ENCODE measurements at regions not wholly inside any gene's neighbourhood (a gene's known extent, or its start where the extent isn't known, plus 50 kb on each side); places are given as distances from the start of the nearest gene placed in this dataset.

DNA sequence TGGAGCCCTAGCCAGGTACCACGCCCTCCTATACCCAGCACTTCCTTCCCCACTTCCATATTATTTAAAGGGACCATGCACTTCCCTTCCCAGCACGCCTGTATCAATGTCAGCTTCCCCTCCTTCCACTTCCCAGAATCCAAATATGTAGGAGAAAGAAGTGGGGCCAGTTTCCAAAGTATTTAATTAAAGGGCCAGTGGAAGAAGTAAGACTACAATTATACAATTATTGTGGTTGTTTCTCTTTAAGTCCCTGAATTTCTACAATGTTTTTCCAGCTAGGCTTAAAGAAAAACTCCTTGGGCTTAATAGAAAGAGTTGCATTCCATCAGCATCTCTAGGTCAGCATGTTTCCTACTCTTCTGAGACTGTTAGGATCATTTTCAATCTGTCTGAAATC, 515.8 kb downstream of the PREX1 start:
- no peaks in the 10 kb centered on the region for H3K27me3 ChIP-seq (ENCODE audit: insufficient read depth, insufficient read length)
- no peak for TF ChIP-seq YY1 (IDR thresholded peaks at IDR 0.05; ENCODE audit: insufficient read depth, insufficient read length)
- H3K9me3 ChIP-seq (ENCODE audit: insufficient read depth, low read length) = no peaks in the 10 kb centered on the region; the same call in 1 of the 2 replicates
- H3K9ac ChIP-seq (ENCODE audit: insufficient read length, low read depth) = no peak overlapping the region
- DNase-seq (ENCODE audit: low read depth, low spot score) = no peak
- H3K4me3 ChIP-seq (ENCODE audit: insufficient read length, low read depth) = no peak overlapping the region
- no peaks in the 10 kb centered on the region for H3K36me3 ChIP-seq (ENCODE audit: insufficient read depth, insufficient read length, low read length)
- H3K4me1 ChIP-seq (ENCODE audit: insufficient read depth, insufficient read length) = no peaks in the 10 kb centered on the region

DNA sequence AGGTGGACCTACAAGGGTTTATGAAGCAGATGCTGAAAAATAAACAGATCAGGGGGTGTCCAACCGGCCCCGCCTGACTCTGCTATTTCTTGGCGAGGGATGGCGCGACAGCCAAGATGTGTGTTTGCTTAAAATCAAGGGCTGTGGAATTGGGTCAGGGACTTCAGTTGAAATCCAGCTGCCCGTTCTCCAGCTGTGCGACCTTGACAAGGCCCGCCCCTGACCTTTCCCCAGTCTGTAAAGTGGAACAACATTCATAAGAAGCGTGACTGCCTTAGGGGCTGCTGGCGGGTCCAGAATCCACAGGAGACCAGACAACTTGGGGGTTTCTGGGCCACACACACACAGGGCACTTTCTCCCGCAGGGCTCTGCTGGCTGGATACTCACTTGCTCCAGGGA, 517.5 kb downstream of the PREX1 start:
- Histone ChIP-seq H3K36me3 (ENCODE audit: insufficient read depth, insufficient read length, low read length) (no peaks in the 10 kb centered on the region), H3K4me3 (ENCODE audit: insufficient read length, low read depth) (no peak overlapping the region), H3K9me3 (ENCODE audit: insufficient read depth, low read length) (no peaks in the 10 kb centered on the region; the same call in 1 of the 2 replicates), H3K4me1 (ENCODE audit: insufficient read depth, insufficient read length) (no peaks in the 10 kb centered on the region), H3K27me3 (ENCODE audit: insufficient read depth, insufficient read length) (no peaks in the 10 kb centered on the region), H3K9ac (ENCODE audit: insufficient read length, low read depth) (no peak overlapping the region)
- DNase-seq (ENCODE audit: low read depth, low spot score) = no peak
- TF ChIP-seq ZNF274 (IDR thresholded peaks at IDR 0.05; ENCODE audit: low read depth, low read length) (no peak), YY1 (IDR thresholded peaks at IDR 0.05; ENCODE audit: insufficient read depth, insufficient read length) (no peak), SUZ12 (IDR thresholded peaks at IDR 0.05; ENCODE audit: extremely low read depth, insufficient read depth, insufficient read length) (no peak)

DNA sequence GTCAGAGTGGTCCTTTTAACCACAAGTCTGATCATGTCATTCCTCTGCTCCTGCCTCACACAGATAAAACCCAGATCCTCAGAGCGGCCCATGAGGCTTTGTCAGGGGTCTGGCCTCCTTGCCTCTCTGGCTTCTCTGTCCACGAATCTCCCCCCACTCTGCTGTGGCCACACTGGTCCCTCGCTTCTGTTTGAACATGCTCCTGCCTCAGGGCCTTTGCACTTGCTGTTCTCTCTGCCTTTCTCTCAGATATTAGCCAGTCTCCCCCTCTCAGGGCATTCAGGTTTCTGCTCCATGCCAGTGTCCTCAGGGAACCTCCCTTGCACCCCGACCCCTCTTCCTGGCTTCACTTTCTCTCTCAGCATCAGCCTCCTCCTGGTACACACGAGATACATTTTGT, 518.5 kb downstream of the PREX1 start:
- H3K27me3 ChIP-seq (ENCODE audit: insufficient read depth, insufficient read length) = no peaks in the 10 kb centered on the region
- no peaks in the 10 kb centered on the region for H3K36me3 ChIP-seq (ENCODE audit: insufficient read depth, insufficient read length, low read length)
- TF ChIP-seq SUZ12 (IDR thresholded peaks at IDR 0.05; ENCODE audit: extremely low read depth, insufficient read depth, insufficient read length) (no peak), YY1 (IDR thresholded peaks at IDR 0.05; ENCODE audit: insufficient read depth, insufficient read length) (no peak), ZNF274 (IDR thresholded peaks at IDR 0.05; ENCODE audit: low read depth, low read length) (no peak)
- no peak overlapping the region for H3K9ac ChIP-seq (ENCODE audit: insufficient read length, low read depth)
- no peaks in the 10 kb centered on the region for H3K4me1 ChIP-seq (ENCODE audit: insufficient read depth, insufficient read length)
- no peak for DNase-seq (ENCODE audit: low read depth, low spot score)
- H3K9me3 ChIP-seq (ENCODE audit: insufficient read depth, low read length) = no peaks in the 10 kb centered on the region
- H3K4me3 ChIP-seq (ENCODE audit: insufficient read length, low read depth) = no peak overlapping the region

DNA sequence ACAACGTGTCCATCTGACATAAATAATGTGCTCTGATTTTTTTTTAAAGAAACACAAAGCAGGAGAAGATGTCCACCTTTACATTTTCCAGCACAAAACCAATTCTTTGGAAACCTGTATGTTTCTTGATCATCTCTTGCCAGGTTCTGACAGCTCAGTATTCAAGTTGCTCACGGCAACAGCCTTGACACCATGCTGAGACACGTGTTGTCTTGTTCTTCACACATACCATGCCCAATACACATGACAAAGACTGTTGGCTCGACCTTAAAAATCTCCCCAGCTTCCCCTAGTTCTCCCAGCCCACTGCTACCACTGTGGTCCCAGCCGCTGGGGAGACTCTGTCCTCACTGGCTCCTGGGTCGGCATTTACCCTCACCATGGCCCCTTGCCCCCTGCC, 518.9 kb downstream of the PREX1 start:
- TF ChIP-seq ZNF274 (IDR thresholded peaks at IDR 0.05; ENCODE audit: low read depth, low read length) (no peak), YY1 (IDR thresholded peaks at IDR 0.05; ENCODE audit: insufficient read depth, insufficient read length) (no peak), SUZ12 (IDR thresholded peaks at IDR 0.05; ENCODE audit: extremely low read depth, insufficient read depth, insufficient read length) (no peak)
- Histone ChIP-seq H3K9ac (ENCODE audit: insufficient read length, low read depth) (no peak overlapping the region), H3K4me3 (ENCODE audit: insufficient read length, low read depth) (no peak overlapping the region), H3K27me3 (ENCODE audit: insufficient read depth, insufficient read length) (no peaks in the 10 kb centered on the region), H3K9me3 (ENCODE audit: insufficient read depth, low read length) (no peaks in the 10 kb centered on the region), H3K4me1 (ENCODE audit: insufficient read depth, insufficient read length) (no peaks in the 10 kb centered on the region), H3K36me3 (ENCODE audit: insufficient read depth, insufficient read length, low read length) (no peaks in the 10 kb centered on the region)
- DNase-seq (ENCODE audit: low read depth, low spot score) = no peak

DNA sequence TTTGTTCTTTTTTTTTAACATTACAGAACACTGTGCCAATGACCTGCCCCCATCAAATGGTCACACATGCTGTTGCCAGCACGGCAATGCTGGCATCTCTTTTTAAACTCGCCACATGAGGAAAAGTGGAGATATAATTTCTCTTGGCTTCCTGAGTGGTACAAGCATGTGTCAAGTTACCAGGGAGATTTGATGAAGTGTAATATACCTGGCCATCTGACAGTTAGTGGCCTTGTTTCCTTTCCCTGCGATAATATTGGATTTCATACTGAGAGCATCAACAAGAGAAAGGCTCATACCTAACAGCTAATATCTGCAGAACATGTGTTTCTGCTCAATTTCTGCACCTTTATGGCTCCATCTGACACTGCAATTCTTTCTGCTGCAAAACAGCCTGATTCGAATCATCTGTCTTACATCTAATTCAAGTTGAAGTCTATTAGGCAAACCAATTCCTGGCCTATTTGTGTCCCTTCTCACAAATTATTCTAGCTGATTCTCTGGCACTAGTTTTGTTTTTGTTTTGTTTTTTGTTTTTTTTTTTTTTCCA, 519.5 kb downstream of the PREX1 start:
- DNase-seq (ENCODE audit: low read depth, low spot score) = no peak
- no peak overlapping the region for H3K4me3 ChIP-seq (ENCODE audit: insufficient read length, low read depth)
- H3K4me1 ChIP-seq (ENCODE audit: insufficient read depth, insufficient read length) = no peaks in the 10 kb centered on the region

DNA sequence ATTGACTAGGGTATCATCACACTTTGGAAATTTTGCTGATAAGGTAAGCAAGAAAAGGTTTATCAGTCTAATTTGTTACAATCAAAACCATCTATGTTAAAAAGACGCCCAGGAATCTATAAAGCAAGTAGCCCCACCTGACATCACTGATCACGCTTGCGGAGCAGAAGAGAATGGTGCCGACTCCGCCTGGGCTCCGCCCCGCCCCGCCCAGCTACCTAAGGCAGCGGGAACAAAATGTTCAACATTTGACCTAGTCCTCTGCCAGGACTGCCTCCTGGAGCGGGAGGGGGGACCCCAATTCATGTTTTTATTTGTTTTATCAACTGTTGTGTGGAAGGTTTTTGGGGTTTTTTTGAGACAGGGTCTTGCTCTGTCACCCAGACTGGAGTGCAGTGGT, 520.5 kb downstream of the PREX1 start:
- no peaks in the 10 kb centered on the region for H3K9me3 ChIP-seq (ENCODE audit: insufficient read depth, low read length)
- no peaks in the 10 kb centered on the region for H3K36me3 ChIP-seq (ENCODE audit: insufficient read depth, insufficient read length, low read length)
- no peaks in the 10 kb centered on the region for H3K4me1 ChIP-seq (ENCODE audit: insufficient read depth, insufficient read length)
- TF ChIP-seq SUZ12 (IDR thresholded peaks at IDR 0.05; ENCODE audit: extremely low read depth, insufficient read depth, insufficient read length) (no peak), ZNF274 (IDR thresholded peaks at IDR 0.05; ENCODE audit: low read depth, low read length) (no peak), YY1 (IDR thresholded peaks at IDR 0.05; ENCODE audit: insufficient read depth, insufficient read length) (no peak)
- no peak overlapping the region for H3K9ac ChIP-seq (ENCODE audit: insufficient read length, low read depth)
- DNase-seq (ENCODE audit: low read depth, low spot score) = no peak
- H3K27me3 ChIP-seq (ENCODE audit: insufficient read depth, insufficient read length) = no peaks in the 10 kb centered on the region
- no peak overlapping the region for H3K4me3 ChIP-seq (ENCODE audit: insufficient read length, low read depth)

More for the DNA sequence above, 519.5 kb downstream of the PREX1 start:
- no peak overlapping the region for H3K9ac ChIP-seq (ENCODE audit: insufficient read length, low read depth)
- no peak for TF ChIP-seq SUZ12 (IDR thresholded peaks at IDR 0.05; ENCODE audit: extremely low read depth, insufficient read depth, insufficient read length)
- no peak for TF ChIP-seq ZNF274 (IDR thresholded peaks at IDR 0.05; ENCODE audit: low read depth, low read length)
- no peak for TF ChIP-seq YY1 (IDR thresholded peaks at IDR 0.05; ENCODE audit: insufficient read depth, insufficient read length)
- no peaks in the 10 kb centered on the region for H3K27me3 ChIP-seq (ENCODE audit: insufficient read depth, insufficient read length)
- H3K9me3 ChIP-seq (ENCODE audit: insufficient read depth, low read length) = no peaks in the 10 kb centered on the region
- no peaks in the 10 kb centered on the region for H3K36me3 ChIP-seq (ENCODE audit: insufficient read depth, insufficient read length, low read length)

DNA sequence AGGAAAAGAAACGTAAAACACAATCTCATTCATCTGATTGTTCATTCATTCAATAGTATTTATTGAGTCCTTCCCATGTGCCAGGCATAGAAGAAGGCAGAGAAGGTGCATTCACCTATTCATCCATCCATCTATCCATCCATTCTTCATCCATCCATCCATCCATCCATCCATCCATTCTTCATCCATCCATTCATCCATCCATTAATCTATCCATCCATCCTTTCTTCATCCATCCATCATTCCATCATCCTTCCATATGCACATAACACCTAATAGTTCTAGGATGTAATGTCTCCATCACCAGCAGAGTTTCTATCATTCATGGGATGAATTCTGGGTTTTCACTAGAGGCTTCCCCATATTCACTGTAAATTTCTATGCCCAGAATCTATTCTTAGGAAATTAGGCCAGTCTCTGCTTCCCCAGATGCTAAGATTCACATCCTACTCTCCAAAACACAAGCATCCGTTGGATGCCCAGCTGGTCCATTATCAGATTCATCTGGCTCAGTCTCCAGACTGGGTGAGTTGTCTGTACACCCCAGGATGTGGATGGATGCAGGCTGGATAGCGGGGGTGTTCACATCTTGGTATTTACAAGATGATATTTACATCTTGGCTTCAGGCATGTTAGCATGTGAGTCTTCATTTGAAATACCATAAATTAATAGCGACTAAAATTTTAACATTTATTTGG, 517.7 kb upstream of the SULF2 start:
- H3K27me3 ChIP-seq (ENCODE audit: insufficient read depth, insufficient read length) = no peaks in the 10 kb centered on the region
- no peak overlapping the region for H3K9ac ChIP-seq (ENCODE audit: insufficient read length, low read depth)
- no peak overlapping the region for H3K4me3 ChIP-seq (ENCODE audit: insufficient read length, low read depth)
- H3K4me1 ChIP-seq (ENCODE audit: insufficient read depth, insufficient read length) = peaks cover 4% of the 10 kb centered on the region
- H3K36me3 ChIP-seq (ENCODE audit: insufficient read depth, insufficient read length, low read length) = no peaks in the 10 kb centered on the region
- TF ChIP-seq SUZ12 (IDR thresholded peaks at IDR 0.05; ENCODE audit: extremely low read depth, insufficient read depth, insufficient read length) (no peak), ZNF274 (IDR thresholded peaks at IDR 0.05; ENCODE audit: low read depth, low read length) (no peak), YY1 (IDR thresholded peaks at IDR 0.05; ENCODE audit: insufficient read depth, insufficient read length) (no peak)
- H3K9me3 ChIP-seq (ENCODE audit: insufficient read depth, low read length) = peaks cover 5% of the 10 kb centered on the region; the same call in 1 of the 2 replicates
- no peak for DNase-seq (ENCODE audit: low read depth, low spot score)
